B cell (primary cell): ENCODE measurements at regions not wholly inside any gene's neighbourhood (a gene's known extent, or its start where the extent isn't known, plus 50 kb on each side); places are given as distances from the start of the nearest gene placed in this dataset.
"Not testable (repeated sequence)": the region's sequence is repeated elsewhere in the genome, so short reads cannot be mapped to it uniquely, and the experiment has no call there.

ENCODE experiments used
- ATAC-seq: fragments of 200-7000 bp; cut with Tn5 transposase; one replicate; pipeline ENCODE4 v1.10.0; 2021; ENCODE audit warnings: low read depth, mild to moderate bottlenecking, moderate number of reproducible peaks, moderate library complexity
- CTCF ChIA-PET: fragments of 350-600 bp; sonication (Branson Sonifier 250); formaldehyde crosslinking; loops from one replicate; lab custom pipeline; 2021; ENCODE audit warnings: antibody characterized with exemption, inconsistent platforms; lab: Charles Lee
- POLR2A ChIA-PET: fragments of 350-600 bp; sonication (Branson Sonifier 250); formaldehyde crosslinking; loops from one replicate; lab custom pipeline; 2021; ENCODE audit warnings: antibody characterized with exemption; lab: Charles Lee
- DNase-seq: peaks from one replicate; pipeline ENCODE4 v3.0.0; 2013
- H2AFZ ChIP-seq: 2 replicates; pipeline ENCODE4 v1.6.1; 2012; ENCODE audit warnings: mild to moderate bottlenecking, low read depth, low read length; ENCODE audit not compliant: insufficient read depth, poor library complexity, severe bottlenecking
- H3K27ac ChIP-seq, 2 donors: 1 replicate in 1 of 2; 2 replicates in 1 of 2; pipeline ENCODE4 v1.5.1; 2012 to 2013; ENCODE audit warnings: low read length in 2 of 2, mild to moderate bottlenecking in 2 of 2, moderate library complexity in 1 of 2
- H3K27me3 ChIP-seq, 4 experiments: fragments of 200-600 bp in 1 of 4; sonication (generic) in 1 of 4; replicated peaks in 1 of 4; 1 replicate in 2 of 4; 2 replicates in 2 of 4; pipeline versions ENCODE4 v1.6.1 to v1.7.0; 2013 to 2016; ENCODE audit warnings: low read length in 3 of 4, mild to moderate bottlenecking in 2 of 4, mixed read lengths in 1 of 4, moderate library complexity in 1 of 4; ENCODE audit not compliant: insufficient read depth in 4 of 4, control insufficient read depth in 3 of 4; ENCODE audit errors: control extremely low read depth in 1 of 4
- H3K36me3 ChIP-seq, 2 experiments: replicated peaks in 1 of 2; 1 replicate in 1 of 2; 2 replicates in 1 of 2; pipeline versions ENCODE4 v1.6.1 to v1.7.1; 2013; ENCODE audit warnings: low read length in 1 of 2; ENCODE audit not compliant: insufficient read depth in 2 of 2, control insufficient read depth in 1 of 2; ENCODE audit errors: control extremely low read depth in 1 of 2, extremely low read depth in 1 of 2
- H3K4me1 ChIP-seq, 2 donors: fragments of 200-600 bp in 1 of 2; sonication (generic) in 1 of 2; 1 replicate in 1 of 2; 2 replicates in 1 of 2; pipeline versions ENCODE4 v1.5.1 to v1.6.1; 2013 to 2017; ENCODE audit warnings: low read length in 2 of 2; ENCODE audit not compliant: control insufficient read depth in 2 of 2, insufficient read depth in 2 of 2
- H3K4me2 ChIP-seq: replicated peaks from 2 replicates; pipeline ENCODE3; 2012; ENCODE audit warnings: mild to moderate bottlenecking, low read depth, low read length; ENCODE audit not compliant: poor library complexity, severe bottlenecking
- H3K4me3 ChIP-seq, 5 experiments: fragments of 200-600 bp in 1 of 5; sonication (generic) in 1 of 5; 1 replicate in 3 of 5; 2 replicates in 2 of 5; pipeline versions ENCODE4 v1.5.1 to v1.7.0; 2011 to 2016; ENCODE audit warnings: low read length in 4 of 5, mild to moderate bottlenecking in 4 of 5, low read depth in 2 of 5, control low read depth in 1 of 5, moderate library complexity in 1 of 5; ENCODE audit not compliant: insufficient read depth in 1 of 5; ENCODE audit errors: control extremely low read depth in 1 of 5, extremely low read depth in 1 of 5
- H3K79me2 ChIP-seq: fragments of 200-600 bp; sonication (generic); one replicate; pipeline ENCODE4 v1.6.0; 2016; ENCODE audit warnings: low read length; ENCODE audit not compliant: control insufficient read depth, insufficient read depth
- H3K9ac ChIP-seq: fragments of 200-600 bp; sonication (generic); 2 replicates; pipeline ENCODE4 v1.6.1; 2017; ENCODE audit warnings: mild to moderate bottlenecking, low read length, moderate library complexity
- H3K9me3 ChIP-seq, 3 donors: one replicate each; pipeline versions ENCODE4 v1.6.1 to v1.7.1; 2013; ENCODE audit warnings: low read length in 2 of 3; ENCODE audit not compliant: control insufficient read depth in 2 of 3, insufficient read depth in 1 of 3; ENCODE audit errors: control extremely low read depth in 1 of 3
- H4K20me1 ChIP-seq: 2 replicates; pipeline ENCODE4 v1.6.0; 2012; ENCODE audit warnings: mild to moderate bottlenecking, low read length; ENCODE audit not compliant: insufficient read depth, control insufficient read depth, poor library complexity, severe bottlenecking
- H3K27ac Mint-ChIP-seq: one replicate; pipeline ENCODE4 v1.8.0; 2021; ENCODE audit warnings: mixed read lengths
- H3K27me3 Mint-ChIP-seq: one replicate; pipeline ENCODE4 v1.8.0; 2021; ENCODE audit warnings: mixed read lengths
- H3K4me1 Mint-ChIP-seq: one replicate; pipeline ENCODE4 v1.8.0; 2021; ENCODE audit warnings: mixed read lengths
- H3K4me3 Mint-ChIP-seq: one replicate; pipeline ENCODE4 v1.8.0; 2021; ENCODE audit warnings: mixed read lengths
- H3K9me3 Mint-ChIP-seq: one replicate; pipeline ENCODE4 v1.8.0; 2022; ENCODE audit warnings: mixed read lengths; ENCODE audit not compliant: insufficient read depth
- WGBS: methylation state at CpG from one replicate; pipeline ENCODE4 v1.1.5; 2013; ENCODE audit warnings: missing lambda C conversion rate; ENCODE audit not compliant: insufficient coverage; 5-methylcytosine and 5-hydroxymethylcytosine counted together
- intact Hi-C: fragments of 100-400 bp; cut with micrococcal nuclease; formaldehyde crosslinking; loops from one replicate; pipeline ENCODE4 v1.10.0; 2022

- CTCF ChIA-PET, H3K27me3 Mint-ChIP-seq, H3K9ac ChIP-seq, H3K4me2 ChIP-seq, H3K36me3 ChIP-seq, H2AFZ ChIP-seq, H3K27me3 ChIP-seq, H3K4me3 Mint-ChIP-seq, H3K79me2 ChIP-seq, ATAC-seq, H3K4me3 ChIP-seq, DNase-seq, H3K4me1 ChIP-seq, intact Hi-C loops, H3K9me3 Mint-ChIP-seq, H3K27ac ChIP-seq, POLR2A ChIA-PET, H3K4me1 Mint-ChIP-seq, H4K20me1 ChIP-seq, H3K27ac Mint-ChIP-seq: not testable (repeated sequence)
- no CpG with 5 or more reads among the region's 10 CpGs for WGBS
- peaks cover 0 to 17% (median 0%) of the 10 kb centered on the region in 3 donors for H3K9me3 ChIP-seq
Measured at GRCh38 chr7:56801774-56802173, 330.5 kb downstream of the ZNF479 start.

- H3K27me3 Mint-ChIP-seq, H3K4me1 ChIP-seq, intact Hi-C loops, H3K9me3 ChIP-seq, H3K36me3 ChIP-seq, H3K4me2 ChIP-seq, H3K4me1 Mint-ChIP-seq, H3K4me3 Mint-ChIP-seq, POLR2A ChIA-PET, H3K27ac ChIP-seq, DNase-seq, H3K27ac Mint-ChIP-seq, CTCF ChIA-PET, H3K9ac ChIP-seq, ATAC-seq, H3K9me3 Mint-ChIP-seq, H3K4me3 ChIP-seq, H4K20me1 ChIP-seq, H2AFZ ChIP-seq, H3K79me2 ChIP-seq, H3K27me3 ChIP-seq: not testable (repeated sequence)
- WGBS: 100% methylated on average over 2 of the region's 11 CpGs
Measured at GRCh38 chr7:56798876-56799275, 333.4 kb downstream of the ZNF479 start.

- H3K27me3 ChIP-seq, H3K4me1 Mint-ChIP-seq, ATAC-seq, intact Hi-C loops, H3K27ac Mint-ChIP-seq, H2AFZ ChIP-seq, H3K36me3 ChIP-seq, DNase-seq, H3K27me3 Mint-ChIP-seq, H3K27ac ChIP-seq, H3K9me3 Mint-ChIP-seq, H4K20me1 ChIP-seq, H3K4me3 Mint-ChIP-seq, H3K4me2 ChIP-seq, H3K9me3 ChIP-seq, H3K4me1 ChIP-seq, H3K9ac ChIP-seq, POLR2A ChIA-PET, H3K4me3 ChIP-seq, H3K79me2 ChIP-seq, CTCF ChIA-PET: not testable (repeated sequence)
- WGBS: 68% methylated on average over 9 of the region's 39 CpGs
Measured at GRCh38 chr7:56787474-56787873, 344.8 kb downstream of the ZNF479 start.
